OCI-LY1 (cell line): ENCODE measurements at regions not wholly inside any gene's neighbourhood (a gene's known extent, or its start where the extent isn't known, plus 50 kb on each side); places are given as distances from the start of the nearest gene placed in this dataset.

ENCODE experiments used
- H2AFZ ChIP-seq: fragments of 200-600 bp; sonication (generic), shearing (Covaris generic); 2 replicates; pipeline ENCODE4 v1.6.0; 2014; ENCODE audit warnings: antibody characterized with exemption, mild to moderate bottlenecking, low read length
- H3F3A ChIP-seq: fragments of 200-600 bp; sonication (generic), shearing (Covaris generic); 2 replicates; pipeline ENCODE4 v1.6.0; 2014; ENCODE audit warnings: mild to moderate bottlenecking, antibody characterized with exemption, low read length, moderate library complexity; ENCODE audit not compliant: insufficient read depth
- H3K27ac ChIP-seq: fragments of 200-600 bp; sonication (generic); 2 replicates; pipeline ENCODE4 v1.5.1; 2014; ENCODE audit warnings: low read length, mixed run types, mild to moderate bottlenecking, low read depth; ENCODE audit not compliant: poor library complexity, severe bottlenecking
- H3K27me3 ChIP-seq: fragments of 200-600 bp; sonication (generic); 2 replicates; pipeline ENCODE4 v1.6.0; 2014; ENCODE audit warnings: antibody characterized with exemption, mild to moderate bottlenecking, low read length, moderate library complexity; ENCODE audit not compliant: insufficient read depth
- H3K36me3 ChIP-seq: fragments of 200-600 bp; sonication (generic); 2 replicates; pipeline ENCODE4 v1.6.1; 2014; ENCODE audit warnings: mild to moderate bottlenecking, antibody characterized with exemption, low read length, moderate library complexity, mixed read lengths; ENCODE audit not compliant: insufficient read depth
- H3K4me1 ChIP-seq: fragments of 200-600 bp; sonication (generic); 2 replicates; pipeline ENCODE4 v1.5.1; 2014; ENCODE audit warnings: mild to moderate bottlenecking, low read length, moderate library complexity; ENCODE audit not compliant: insufficient read depth, severe bottlenecking
- H3K4me2 ChIP-seq: fragments of 200-600 bp; sonication (generic), shearing (Covaris generic); 2 replicates; pipeline ENCODE4 v1.6.1; 2014; ENCODE audit warnings: low read length
- H3K4me3 ChIP-seq: fragments of 200-600 bp; sonication (generic); 2 replicates; pipeline ENCODE4 v1.5.1; 2014; ENCODE audit warnings: low read length, low read depth, mild to moderate bottlenecking, mixed read lengths; ENCODE audit not compliant: poor library complexity, severe bottlenecking
- H3K79me2 ChIP-seq: fragments of 200-600 bp; shearing (Covaris generic); 2 replicates; pipeline ENCODE4 v1.6.1; 2016; ENCODE audit warnings: mixed run types, low read length, mixed read lengths; ENCODE audit not compliant: insufficient read depth
- H3K9ac ChIP-seq: fragments of 200-600 bp; sonication (generic), shearing (Covaris generic); 2 replicates; pipeline ENCODE4 v1.6.1; 2014; ENCODE audit warnings: mild to moderate bottlenecking, low read length, mixed read lengths
- H3K9me2 ChIP-seq: fragments of 200-600 bp; sonication (generic), shearing (Covaris generic); 2 replicates; pipeline ENCODE4 v1.6.1; 2014; ENCODE audit warnings: low read depth, mild to moderate bottlenecking, low read length, mixed read lengths
- H3K9me3 ChIP-seq: fragments of 200-600 bp; shearing (Covaris generic); 2 replicates; pipeline ENCODE4 v1.6.1; 2014; ENCODE audit warnings: low read length, mixed read lengths
- H4K20me1 ChIP-seq: fragments of 200-600 bp; sonication (generic), shearing (Covaris generic); 2 replicates; pipeline ENCODE4 v1.6.0; 2016; ENCODE audit warnings: mild to moderate bottlenecking, low read length; ENCODE audit not compliant: insufficient read depth
- CTCF ChIP-seq: fragments of 200-600 bp; sonication (generic), shearing (Covaris generic); IDR thresholded peaks from 2 replicates; pipeline ENCODE4 v1.5.1; 2017; ENCODE audit warnings: mild to moderate bottlenecking, antibody characterized with exemption, low read length, moderate library complexity, mixed read lengths
- EZH2 ChIP-seq: fragments of 200-600 bp; sonication (generic), shearing (Covaris generic); IDR thresholded peaks from 2 replicates; pipeline ENCODE4 v1.8.0; 2017; ENCODE audit warnings: borderline replicate concordance, mixed run types, mild to moderate bottlenecking, antibody characterized with exemption, low read length, moderate library complexity, mixed read lengths

GRCh38 chr4:156614536-156614935, 357.1 kb downstream of the PDGFC start:
- Histone ChIP-seq H3K4me2 (no peak overlapping the region), H3K9me2 (no peaks in the 10 kb centered on the region), H3K4me3 (no peak overlapping the region), H3K27me3 (no peaks in the 10 kb centered on the region), H3K9me3 (no peaks in the 10 kb centered on the region), H3K36me3 (no peaks in the 10 kb centered on the region), H4K20me1 (no peaks in the 10 kb centered on the region), H3K9ac (no peak overlapping the region), H3K27ac (no peak overlapping the region), H3K79me2 (no peaks in the 10 kb centered on the region), H2AFZ (no peak overlapping the region), H3K4me1 (no peaks in the 10 kb centered on the region), H3F3A (no peaks in the 10 kb centered on the region)
- no peak for TF ChIP-seq CTCF
- no peak for TF ChIP-seq EZH2

GRCh38 chr4:156609421-156609820, 362.2 kb downstream of the PDGFC start:
- H3F3A ChIP-seq: no peaks in the 10 kb centered on the region
- no peaks in the 10 kb centered on the region for H3K4me1 ChIP-seq
- no peaks in the 10 kb centered on the region for H3K9me3 ChIP-seq
- H4K20me1 ChIP-seq: no peaks in the 10 kb centered on the region
- H3K36me3 ChIP-seq: no peaks in the 10 kb centered on the region
- no peak overlapping the region for H2AFZ ChIP-seq
- H3K79me2 ChIP-seq: no peaks in the 10 kb centered on the region
- H3K27me3 ChIP-seq: no peaks in the 10 kb centered on the region
- H3K27ac ChIP-seq: no peak overlapping the region
- no peak overlapping the region for H3K4me3 ChIP-seq
- no peak overlapping the region for H3K9ac ChIP-seq
- TF ChIP-seq EZH2: no peak
- TF ChIP-seq CTCF: no peak
- no peaks in the 10 kb centered on the region for H3K9me2 ChIP-seq
- no peak overlapping the region for H3K4me2 ChIP-seq

GRCh38 chr4:156608651-156609050, 362.9 kb downstream of the PDGFC start:
- Histone ChIP-seq H2AFZ (no peak overlapping the region), H3K9me3 (no peaks in the 10 kb centered on the region), H3K9ac (no peak overlapping the region), H3K4me1 (no peaks in the 10 kb centered on the region), H3K36me3 (no peaks in the 10 kb centered on the region), H3K27me3 (no peaks in the 10 kb centered on the region), H3K4me3 (no peak overlapping the region), H3K9me2 (no peaks in the 10 kb centered on the region), H3K4me2 (no peak overlapping the region), H3K27ac (no peak overlapping the region), H3F3A (no peaks in the 10 kb centered on the region), H3K79me2 (no peaks in the 10 kb centered on the region), H4K20me1 (no peaks in the 10 kb centered on the region)
- no peak for TF ChIP-seq CTCF
- no peak for TF ChIP-seq EZH2
